Liver (tissue), 3 donors: ENCODE measurements at regions not wholly inside any gene's neighbourhood (a gene's known extent, or its start where the extent isn't known, plus 50 kb on each side); places are given as distances from the start of the nearest gene placed in this dataset.

Experiments used
- EGR1 ChIP-seq, 2 donors: IDR thresholded peaks; 2 replicates each; pipeline ENCODE4 v1.6.1; 2016 to 2018; ENCODE audit warnings: antibody characterized with exemption in 2 of 2, low read depth in 2 of 2
- FOXA2 ChIP-seq: IDR thresholded peaks from 2 replicates; pipeline ENCODE4 v1.6.1; 2016; ENCODE audit warnings: antibody characterized with exemption
- JUND ChIP-seq, 2 donors: IDR thresholded peaks; 2 replicates each; pipeline ENCODE4 v1.6.1; 2016; ENCODE audit warnings: antibody characterized with exemption in 2 of 2
- RAD21 ChIP-seq, 2 donors: IDR thresholded peaks; 2 replicates each; pipeline ENCODE4 v1.6.1; 2016; ENCODE audit warnings: antibody characterized with exemption in 2 of 2, mild to moderate bottlenecking in 2 of 2
- SP1 ChIP-seq: IDR thresholded peaks from 2 replicates; pipeline ENCODE4 v1.6.1; 2018; ENCODE audit warnings: antibody characterized with exemption, mild to moderate bottlenecking
- TAF1 ChIP-seq: conservative IDR thresholded peaks from 2 replicates; pipeline ENCODE4 v1.6.1; 2016; ENCODE audit warnings: antibody characterized with exemption, mild to moderate bottlenecking
- YY1 ChIP-seq: IDR thresholded peaks from 2 replicates; pipeline ENCODE4 v1.6.1; 2016; ENCODE audit warnings: antibody characterized with exemption, mild to moderate bottlenecking
- TF ChIP-seq, protein P1 (sequence below): fragments of 150-350 bp; IDR thresholded peaks from 2 replicates; pipeline ENCODE4 v1.5.1; 2017; ENCODE audit warnings: improper control_type of control experiment, low read depth, low read length; ENCODE audit not compliant: missing input control
- TF ChIP-seq, protein P2 (sequence below): IDR thresholded peaks from 2 replicates; pipeline ENCODE4 v1.6.1; 2016; ENCODE audit warnings: antibody characterized with exemption
- TF ChIP-seq, protein P3 (sequence below): IDR thresholded peaks from 2 replicates; pipeline ENCODE4 v1.6.1; 2016; ENCODE audit warnings: antibody characterized with exemption, mild to moderate bottlenecking
- TF ChIP-seq, protein P4 (sequence below): IDR thresholded peaks from 2 replicates; pipeline ENCODE4 v1.6.1; 2016; ENCODE audit warnings: antibody characterized with exemption
- donor health status: healthy.
- donor health status: healthy.

DNA sequence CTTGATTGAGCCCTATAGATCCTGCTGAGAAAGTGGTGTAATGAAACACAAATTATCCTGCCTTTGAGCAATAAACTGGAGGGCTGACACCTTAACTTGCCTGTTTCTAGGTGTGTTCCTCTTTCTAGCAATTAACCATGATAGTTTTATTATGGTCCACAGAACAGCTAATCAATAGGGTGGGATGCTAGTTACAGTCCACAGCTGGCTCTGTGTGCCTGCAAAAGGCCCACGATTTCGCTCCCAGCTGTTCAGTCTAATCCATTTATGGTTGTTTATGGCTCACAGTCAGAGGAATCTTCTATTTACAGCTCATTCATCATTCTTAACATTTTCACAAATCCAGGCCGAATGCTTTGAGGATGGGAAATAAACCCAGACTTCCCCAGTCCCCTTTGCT is 674.9 kb downstream of the SMARCA1 start:
- TF ChIP-seq, protein P1, sequence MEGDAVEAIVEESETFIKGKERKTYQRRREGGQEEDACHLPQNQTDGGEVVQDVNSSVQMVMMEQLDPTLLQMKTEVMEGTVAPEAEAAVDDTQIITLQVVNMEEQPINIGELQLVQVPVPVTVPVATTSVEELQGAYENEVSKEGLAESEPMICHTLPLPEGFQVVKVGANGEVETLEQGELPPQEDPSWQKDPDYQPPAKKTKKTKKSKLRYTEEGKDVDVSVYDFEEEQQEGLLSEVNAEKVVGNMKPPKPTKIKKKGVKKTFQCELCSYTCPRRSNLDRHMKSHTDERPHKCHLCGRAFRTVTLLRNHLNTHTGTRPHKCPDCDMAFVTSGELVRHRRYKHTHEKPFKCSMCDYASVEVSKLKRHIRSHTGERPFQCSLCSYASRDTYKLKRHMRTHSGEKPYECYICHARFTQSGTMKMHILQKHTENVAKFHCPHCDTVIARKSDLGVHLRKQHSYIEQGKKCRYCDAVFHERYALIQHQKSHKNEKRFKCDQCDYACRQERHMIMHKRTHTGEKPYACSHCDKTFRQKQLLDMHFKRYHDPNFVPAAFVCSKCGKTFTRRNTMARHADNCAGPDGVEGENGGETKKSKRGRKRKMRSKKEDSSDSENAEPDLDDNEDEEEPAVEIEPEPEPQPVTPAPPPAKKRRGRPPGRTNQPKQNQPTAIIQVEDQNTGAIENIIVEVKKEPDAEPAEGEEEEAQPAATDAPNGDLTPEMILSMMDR, result no peak
- TF ChIP-seq EGR1 (IDR thresholded peaks at IDR 0.05; ENCODE audit: low read depth in 2 of 2) (no peak), RAD21 (IDR thresholded peaks at IDR 0.05) (no peak), TAF1 (no peak), FOXA2 (no peak), YY1 (no peak), JUND (IDR thresholded peaks at IDR 0.05) (no peak), SP1 (no peak)
- TF ChIP-seq, protein P2, sequence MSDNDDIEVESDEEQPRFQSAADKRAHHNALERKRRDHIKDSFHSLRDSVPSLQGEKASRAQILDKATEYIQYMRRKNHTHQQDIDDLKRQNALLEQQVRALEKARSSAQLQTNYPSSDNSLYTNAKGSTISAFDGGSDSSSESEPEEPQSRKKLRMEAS, result no peak
- TF ChIP-seq, protein P3, sequence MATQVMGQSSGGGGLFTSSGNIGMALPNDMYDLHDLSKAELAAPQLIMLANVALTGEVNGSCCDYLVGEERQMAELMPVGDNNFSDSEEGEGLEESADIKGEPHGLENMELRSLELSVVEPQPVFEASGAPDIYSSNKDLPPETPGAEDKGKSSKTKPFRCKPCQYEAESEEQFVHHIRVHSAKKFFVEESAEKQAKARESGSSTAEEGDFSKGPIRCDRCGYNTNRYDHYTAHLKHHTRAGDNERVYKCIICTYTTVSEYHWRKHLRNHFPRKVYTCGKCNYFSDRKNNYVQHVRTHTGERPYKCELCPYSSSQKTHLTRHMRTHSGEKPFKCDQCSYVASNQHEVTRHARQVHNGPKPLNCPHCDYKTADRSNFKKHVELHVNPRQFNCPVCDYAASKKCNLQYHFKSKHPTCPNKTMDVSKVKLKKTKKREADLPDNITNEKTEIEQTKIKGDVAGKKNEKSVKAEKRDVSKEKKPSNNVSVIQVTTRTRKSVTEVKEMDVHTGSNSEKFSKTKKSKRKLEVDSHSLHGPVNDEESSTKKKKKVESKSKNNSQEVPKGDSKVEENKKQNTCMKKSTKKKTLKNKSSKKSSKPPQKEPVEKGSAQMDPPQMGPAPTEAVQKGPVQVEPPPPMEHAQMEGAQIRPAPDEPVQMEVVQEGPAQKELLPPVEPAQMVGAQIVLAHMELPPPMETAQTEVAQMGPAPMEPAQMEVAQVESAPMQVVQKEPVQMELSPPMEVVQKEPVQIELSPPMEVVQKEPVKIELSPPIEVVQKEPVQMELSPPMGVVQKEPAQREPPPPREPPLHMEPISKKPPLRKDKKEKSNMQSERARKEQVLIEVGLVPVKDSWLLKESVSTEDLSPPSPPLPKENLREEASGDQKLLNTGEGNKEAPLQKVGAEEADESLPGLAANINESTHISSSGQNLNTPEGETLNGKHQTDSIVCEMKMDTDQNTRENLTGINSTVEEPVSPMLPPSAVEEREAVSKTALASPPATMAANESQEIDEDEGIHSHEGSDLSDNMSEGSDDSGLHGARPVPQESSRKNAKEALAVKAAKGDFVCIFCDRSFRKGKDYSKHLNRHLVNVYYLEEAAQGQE, result no peak
- TF ChIP-seq, protein P4, sequence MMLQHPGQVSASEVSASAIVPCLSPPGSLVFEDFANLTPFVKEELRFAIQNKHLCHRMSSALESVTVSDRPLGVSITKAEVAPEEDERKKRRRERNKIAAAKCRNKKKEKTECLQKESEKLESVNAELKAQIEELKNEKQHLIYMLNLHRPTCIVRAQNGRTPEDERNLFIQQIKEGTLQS, result no peak
